ENCODE measurements at regions not wholly inside any gene's neighbourhood (a gene's known extent, or its start where the extent isn't known, plus 50 kb on each side); places are given as distances from the start of the nearest gene placed in this dataset.

GRCh38 chr12:3975652-3976051, 102.5 kb upstream of the PARP11 start:
- Histone ChIP-seq H3K79me2 (replicated peaks; ENCODE audit: insufficient read depth, low read length) (no peaks in the 10 kb centered on the region), H3K27me3 (ENCODE audit: insufficient read depth, low read depth, low read length) (no peaks in the 10 kb centered on the region), H3K27ac (ENCODE audit: low read length) (no peak overlapping the region), H3F3A (ENCODE audit: insufficient read depth, low read length, poor library complexity, severe bottlenecking) (no peaks in the 10 kb centered on the region), H3K9me2 (ENCODE audit: insufficient read depth, low read length) (no peaks in the 10 kb centered on the region), H3K36me3 (ENCODE audit: insufficient read depth, low read length) (no peaks in the 10 kb centered on the region), H4K20me1 (ENCODE audit: insufficient read depth) (no peaks in the 10 kb centered on the region), H3K9me3 (ENCODE audit: low read length) (no peaks in the 10 kb centered on the region), H3K4me3 (ENCODE audit: low read length) (no peak overlapping the region), H2AFZ (ENCODE audit: low read depth, low read length) (no peak overlapping the region), H3K4me2 (ENCODE audit: low read length) (no peak overlapping the region), H3K9ac (ENCODE audit: low read length) (no peak overlapping the region)
- TF ChIP-seq EZH2 (IDR thresholded peaks at IDR 0.05; ENCODE audit: borderline replicate concordance, insufficient read depth, low read length, poor library complexity, severe bottlenecking) (no peak), TAF1 (IDR thresholded peaks at IDR 0.05; ENCODE audit: low read depth) (no peak), MXI1 (conservative IDR thresholded peaks at IDR 0.05; ENCODE audit: poor library complexity, severe bottlenecking) (no peak), POLR2AphosphoS5 (IDR thresholded peaks at IDR 0.05) (no peak), CTCF (IDR thresholded peaks at IDR 0.05; ENCODE audit: poor library complexity, severe bottlenecking) (no peak), EP300 (conservative IDR thresholded peaks at IDR 0.05; ENCODE audit: poor library complexity, severe bottlenecking) (no peak), RAD21 (conservative IDR thresholded peaks at IDR 0.05) (no peak), SMC3 (conservative IDR thresholded peaks at IDR 0.05; ENCODE audit: poor library complexity) (no peak), REST (IDR thresholded peaks at IDR 0.05; ENCODE audit: borderline replicate concordance) (no peak)

GRCh38 chr12:3974883-3975282, 101.7 kb upstream of the PARP11 start:
- no peak for TF ChIP-seq REST (IDR thresholded peaks at IDR 0.05; ENCODE audit: borderline replicate concordance)
- TF ChIP-seq CTCF (IDR thresholded peaks at IDR 0.05; ENCODE audit: poor library complexity, severe bottlenecking): no peak
- TF ChIP-seq MXI1 (conservative IDR thresholded peaks at IDR 0.05; ENCODE audit: poor library complexity, severe bottlenecking): no peak
- no peak for TF ChIP-seq EP300 (conservative IDR thresholded peaks at IDR 0.05; ENCODE audit: poor library complexity, severe bottlenecking)
- TF ChIP-seq SMC3 (conservative IDR thresholded peaks at IDR 0.05; ENCODE audit: poor library complexity): no peak
- no peak for TF ChIP-seq POLR2AphosphoS5 (IDR thresholded peaks at IDR 0.05)
- TF ChIP-seq TAF1 (IDR thresholded peaks at IDR 0.05; ENCODE audit: low read depth): no peak
- Histone ChIP-seq H3K9me3 (ENCODE audit: low read length) (no peaks in the 10 kb centered on the region), H4K20me1 (ENCODE audit: insufficient read depth) (no peaks in the 10 kb centered on the region), H3K4me2 (ENCODE audit: low read length) (no peak overlapping the region), H3K9me2 (ENCODE audit: insufficient read depth, low read length) (no peaks in the 10 kb centered on the region), H3K4me3 (ENCODE audit: low read length) (no peak overlapping the region), H3K36me3 (ENCODE audit: insufficient read depth, low read length) (no peaks in the 10 kb centered on the region), H3K27me3 (ENCODE audit: insufficient read depth, low read depth, low read length) (no peaks in the 10 kb centered on the region), H3K9ac (ENCODE audit: low read length) (no peak overlapping the region), H3K27ac (ENCODE audit: low read length) (no peak overlapping the region), H2AFZ (ENCODE audit: low read depth, low read length) (no peak overlapping the region), H3F3A (ENCODE audit: insufficient read depth, low read length, poor library complexity, severe bottlenecking) (no peaks in the 10 kb centered on the region), H3K79me2 (replicated peaks; ENCODE audit: insufficient read depth, low read length) (no peaks in the 10 kb centered on the region)
